ENCODE measurements at regions not wholly inside any gene's neighbourhood (a gene's known extent, or its start where the extent isn't known, plus 50 kb on each side); places are given as distances from the start of the nearest gene placed in this dataset.

- TF ChIP-seq ZSCAN18 (tag by site-specific recombination; IDR thresholded peaks at IDR 0.05), result no peak
Observed at GRCh38 chr16:13791095-13791494, 128.9 kb upstream of the ERCC4 start (continued).

- ChIA-PET POLR2A (no interaction called here), CTCF (no interaction called here)
- no peaks in the 10 kb centered on the region for H3K36me3 ChIP-seq (ENCODE audit: control insufficient read depth in 2 of 2, insufficient read depth in 1 of 2, low read length in 2 of 2)
- TF ChIP-seq ZNF549 (tag by site-specific recombination; IDR thresholded peaks at IDR 0.05) (no peak), ZFHX2 (tag by site-specific recombination; conservative IDR thresholded peaks at IDR 0.05) (no peak), ZNF837 (tag by site-specific recombination; IDR thresholded peaks at IDR 0.05) (no peak), ZSCAN4 (tag by site-specific recombination; IDR thresholded peaks at IDR 0.05) (no peak), CTCF (tag by site-specific recombination; IDR thresholded peaks at IDR 0.05) (no peak), ZNF624 (tag by site-specific recombination; IDR thresholded peaks at IDR 0.05) (no peak)
- H3K4me3 ChIP-seq (ENCODE audit: low read depth, low read length), result no peak overlapping the region
- H3K4me1 ChIP-seq (ENCODE audit: control insufficient read depth, insufficient read depth, low read length), result no peaks in the 10 kb centered on the region
- no peaks in the 10 kb centered on the region for H3K9me3 ChIP-seq (ENCODE audit: control insufficient read depth, insufficient read depth, low read depth, low read length)
- no peak overlapping the region for H3K27ac ChIP-seq (ENCODE audit: extremely low read depth, low read depth, low read length)
Observed at GRCh38 chr16:13793841-13794409, 126.0 kb upstream of the ERCC4 start.

GRCh38 chr16:13795131-13795530, 124.8 kb upstream of the ERCC4 start:
- Histone ChIP-seq H3K4me1 (ENCODE audit: control insufficient read depth, insufficient read depth, low read length) (no peaks in the 10 kb centered on the region), H3K4me3 (ENCODE audit: low read depth, low read length) (no peak overlapping the region), H3K27ac (ENCODE audit: extremely low read depth, low read depth, low read length) (no peak overlapping the region), H3K36me3 (ENCODE audit: control insufficient read depth in 2 of 2, insufficient read depth in 1 of 2, low read length in 2 of 2) (no peaks in the 10 kb centered on the region), H3K9me3 (ENCODE audit: control insufficient read depth, insufficient read depth, low read depth, low read length) (no peaks in the 10 kb centered on the region)
- ChIA-PET CTCF (no interaction called here), POLR2A (no interaction called here)
- TF ChIP-seq ZNF518A (tag by site-specific recombination; conservative IDR thresholded peaks at IDR 0.05; ENCODE audit: low read depth), result no peak
- no peak for TF ChIP-seq ZNF623 (tag by site-specific recombination; IDR thresholded peaks at IDR 0.05)
- no peak for TF ChIP-seq KLF9 (tag by site-specific recombination; IDR thresholded peaks at IDR 0.05; ENCODE audit: low read depth)
- no peak for TF ChIP-seq ZBTB17 (tag by site-specific recombination; IDR thresholded peaks at IDR 0.05)
- TF ChIP-seq GLIS2 (tag by site-specific recombination; IDR thresholded peaks at IDR 0.05), result no peak
- no peak for TF ChIP-seq ZSCAN18 (tag by site-specific recombination; IDR thresholded peaks at IDR 0.05)
- TF ChIP-seq SP3 (tag by site-specific recombination; IDR thresholded peaks at IDR 0.05), result no peak
- no peak for TF ChIP-seq ZNF664 (tag by site-specific recombination; IDR thresholded peaks at IDR 0.05)
- TF ChIP-seq ZNF513 (tag by site-specific recombination; IDR thresholded peaks at IDR 0.05), result no peak
- no peak for TF ChIP-seq ZNF221 (tag by site-specific recombination; IDR thresholded peaks at IDR 0.05; ENCODE audit: borderline replicate concordance)
- TF ChIP-seq ZNF311 (tag by site-specific recombination; IDR thresholded peaks at IDR 0.05; ENCODE audit: borderline replicate concordance), result no peak
- TF ChIP-seq ZIC2 (tag by site-specific recombination; IDR thresholded peaks at IDR 0.05), result no peak
